Lung (tissue), 11 donors: ENCODE measurements at regions not wholly inside any gene's neighbourhood (a gene's known extent, or its start where the extent isn't known, plus 50 kb on each side); places are given as distances from the start of the nearest gene placed in this dataset.

Source experiments
- ATAC-seq: fragments of 200-7000 bp; cut with Tn5 transposase; one replicate; pipeline ENCODE4 v1.9.1; 2020; ENCODE audit warnings: moderate number of reproducible peaks; ENCODE audit not compliant: insufficient read depth, low FRiP score
- DNase-seq, 3 donors: peaks; one replicate each; pipeline ENCODE4 v3.0.0-alpha.2; 2013 to 2017
- H3K27ac ChIP-seq, 2 donors: one replicate each; pipeline ENCODE4 v1.5.1; 2013; ENCODE audit warnings: mild to moderate bottlenecking in 2 of 2, moderate library complexity in 2 of 2, control low read depth in 1 of 2, inconsistent platforms in 1 of 2, low read depth in 1 of 2, low read length in 1 of 2
- H3K27me3 ChIP-seq, 3 donors: one replicate each; pipeline ENCODE4 v1.5.1; 2013; ENCODE audit warnings: low read length in 2 of 3; ENCODE audit not compliant: control insufficient read depth in 3 of 3, insufficient read depth in 3 of 3
- H3K36me3 ChIP-seq, 4 donors: one replicate each; pipeline ENCODE4 v1.5.1; 2013; ENCODE audit warnings: low read length in 4 of 4, mild to moderate bottlenecking in 1 of 4, moderate library complexity in 1 of 4; ENCODE audit not compliant: control insufficient read depth in 4 of 4, insufficient read depth in 4 of 4
- H3K4me1 ChIP-seq, 5 donors: one replicate each; pipeline ENCODE4 v1.5.1; 2013; ENCODE audit warnings: low read length in 5 of 5, mild to moderate bottlenecking in 2 of 5, moderate library complexity in 1 of 5; ENCODE audit not compliant: control insufficient read depth in 5 of 5, insufficient read depth in 5 of 5
- H3K4me3 ChIP-seq: one replicate; pipeline ENCODE4 v1.5.1; 2013; ENCODE audit warnings: mild to moderate bottlenecking, control low read depth, moderate library complexity
- H3K9ac ChIP-seq, 2 donors: one replicate each; pipeline ENCODE4 v1.5.1; 2013; ENCODE audit warnings: low read length in 2 of 2, control low read depth in 1 of 2; ENCODE audit not compliant: insufficient read depth in 1 of 2
- H3K9me3 ChIP-seq, 4 donors: one replicate each; pipeline ENCODE4 v1.5.1; 2013; ENCODE audit warnings: low read length in 3 of 4, mild to moderate bottlenecking in 1 of 4, moderate library complexity in 1 of 4; ENCODE audit not compliant: control insufficient read depth in 4 of 4, insufficient read depth in 3 of 4
- WGBS, 2 donors: extraction: QIAGEN DNeasy Blood & Tissue Kit; methylation state at CpG; one replicate each; pipeline ENCODE4 v1.1.7; 2013; 5-methylcytosine and 5-hydroxymethylcytosine counted together
- TF ChIP-seq, protein P1 (sequence below): IDR thresholded peaks from 2 replicates; pipeline ENCODE4 v1.5.1; 2012; ENCODE audit warnings: mild to moderate bottlenecking; ENCODE audit errors: control extremely low read depth, extremely low read depth
- donor health status: control.
- donor health status: control.
- donor health status: Bipolar disorder and iron deficiency.
- donor health status: healthy.
- donor health status: DM: yes; HTN: yes; CAD: no.

- TF ChIP-seq, protein P1, sequence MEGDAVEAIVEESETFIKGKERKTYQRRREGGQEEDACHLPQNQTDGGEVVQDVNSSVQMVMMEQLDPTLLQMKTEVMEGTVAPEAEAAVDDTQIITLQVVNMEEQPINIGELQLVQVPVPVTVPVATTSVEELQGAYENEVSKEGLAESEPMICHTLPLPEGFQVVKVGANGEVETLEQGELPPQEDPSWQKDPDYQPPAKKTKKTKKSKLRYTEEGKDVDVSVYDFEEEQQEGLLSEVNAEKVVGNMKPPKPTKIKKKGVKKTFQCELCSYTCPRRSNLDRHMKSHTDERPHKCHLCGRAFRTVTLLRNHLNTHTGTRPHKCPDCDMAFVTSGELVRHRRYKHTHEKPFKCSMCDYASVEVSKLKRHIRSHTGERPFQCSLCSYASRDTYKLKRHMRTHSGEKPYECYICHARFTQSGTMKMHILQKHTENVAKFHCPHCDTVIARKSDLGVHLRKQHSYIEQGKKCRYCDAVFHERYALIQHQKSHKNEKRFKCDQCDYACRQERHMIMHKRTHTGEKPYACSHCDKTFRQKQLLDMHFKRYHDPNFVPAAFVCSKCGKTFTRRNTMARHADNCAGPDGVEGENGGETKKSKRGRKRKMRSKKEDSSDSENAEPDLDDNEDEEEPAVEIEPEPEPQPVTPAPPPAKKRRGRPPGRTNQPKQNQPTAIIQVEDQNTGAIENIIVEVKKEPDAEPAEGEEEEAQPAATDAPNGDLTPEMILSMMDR = no peak
These were observed 603.9 kb downstream of the DMRTA1 start for GRCh38 chr9:23050548-23050947.

DNA sequence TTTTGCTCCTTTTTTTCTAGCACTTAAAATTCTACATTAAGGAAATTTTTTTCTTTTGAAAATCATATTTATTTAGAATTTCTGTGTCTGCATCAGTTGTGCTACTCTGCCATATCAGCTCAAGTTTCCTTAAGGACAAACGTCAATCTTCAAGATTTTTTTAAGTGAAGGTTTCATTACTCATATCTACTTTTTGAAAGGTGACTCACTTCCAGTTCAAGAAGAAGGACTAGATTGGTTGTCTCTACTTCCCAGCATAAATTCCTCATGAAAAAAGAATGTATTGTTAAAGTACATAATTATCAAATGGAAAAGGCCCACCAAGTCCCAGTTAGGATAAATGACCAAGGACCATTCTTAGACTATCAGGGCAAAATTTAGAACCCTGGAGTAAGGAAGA is 626.5 kb downstream of the DMRTA1 start:
- Histone ChIP-seq H3K4me3 (no peak overlapping the region), H3K9ac (no peak overlapping the region), H3K36me3 (no peaks in the 10 kb centered on the region), H3K9me3 (no peaks in the 10 kb centered on the region), H3K4me1 (no peaks in the 10 kb centered on the region), H3K27ac (no peak overlapping the region), H3K27me3 (no peaks in the 10 kb centered on the region)
- ATAC-seq (no peak), DNase-seq (no peak)
- WGBS, 2 donors = 58 to 70% methylated on average over 1 of the region's 1 CpG
- TF ChIP-seq, protein P1 = no peak

More at GRCh38 chr9:23050548-23050947, 603.9 kb downstream of the DMRTA1 start:
- no peak overlapping the region for H3K4me3 ChIP-seq
- no peak overlapping the region for H3K9ac ChIP-seq
- H3K27me3 ChIP-seq = no peaks in the 10 kb centered on the region
- DNase-seq (peak in 2 of 3 donors; percentile 3), ATAC-seq (no peak)
- no peaks in the 10 kb centered on the region for H3K4me1 ChIP-seq
- H3K9me3 ChIP-seq = no peaks in the 10 kb centered on the region
- 65 to 89% methylated on average over 1 of the region's 1 CpG for WGBS, 2 donors
- no peaks in the 10 kb centered on the region for H3K36me3 ChIP-seq
- no peak overlapping the region for H3K27ac ChIP-seq

GRCh38 chr9:23079798-23080197 is 633.2 kb downstream of the DMRTA1 start:
- H3K27me3 ChIP-seq = no peaks in the 10 kb centered on the region
- DNase-seq (peak in 1 of 3 donors; percentile 2), ATAC-seq (no peak)
- H3K36me3 ChIP-seq = no peaks in the 10 kb centered on the region
- 81 to 83% methylated on average over 2 of the region's 2 CpGs for WGBS, 2 donors
- no peak overlapping the region for H3K27ac ChIP-seq
- peaks cover 0 to 3% (median 0%) of the 10 kb centered on the region in 5 donors for H3K4me1 ChIP-seq
- no peaks in the 10 kb centered on the region for H3K9me3 ChIP-seq
- TF ChIP-seq, protein P1 = no peak
- no peak overlapping the region for H3K9ac ChIP-seq
- H3K4me3 ChIP-seq = no peak overlapping the region

DNA sequence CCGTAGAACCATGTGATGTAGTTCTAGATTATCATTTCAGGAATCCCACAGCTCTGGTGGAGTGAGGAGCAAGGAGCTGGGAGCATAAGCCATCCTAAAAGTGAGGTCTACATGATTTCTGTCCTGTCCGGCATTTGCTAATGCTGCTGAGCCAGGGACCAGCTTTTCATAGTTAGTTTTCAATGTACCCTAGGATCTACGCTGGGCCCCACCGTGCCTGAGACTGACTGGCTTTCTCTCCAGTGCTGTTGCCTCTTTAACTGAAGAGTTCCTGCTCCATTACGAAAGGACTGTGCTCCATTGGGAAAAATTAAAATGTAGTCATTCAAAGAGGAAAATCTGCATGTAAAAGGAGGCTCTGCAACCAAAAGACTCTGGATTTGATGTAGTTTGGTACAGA is 634.8 kb downstream of the DMRTA1 start:
- no peak for ATAC-seq
- Histone ChIP-seq H3K4me1 (peaks cover 0 to 3% (median 0%) of the 10 kb centered on the region in 5 donors), H3K36me3 (no peaks in the 10 kb centered on the region), H3K4me3 (no peak overlapping the region), H3K27ac (no peak overlapping the region), H3K27me3 (no peaks in the 10 kb centered on the region), H3K9ac (no peak overlapping the region), H3K9me3 (no peaks in the 10 kb centered on the region)
- WGBS, 2 donors = 81 to 82% methylated on average over 5 of the region's 5 CpGs
- TF ChIP-seq, protein P1 = no peak
- DNase-seq = no peak
